SK-N-SH treated with all-trans-retinoic acid at 6 μM for 48 hours (cell line): ENCODE measurements at regions not wholly inside any gene's neighbourhood (a gene's known extent, or its start where the extent isn't known, plus 50 kb on each side); places are given as distances from the start of the nearest gene placed in this dataset.
A peak's percentile ranks its signal among the peaks of the same experiment; 100 is the strongest.

ENCODE experiments used
- ATAC-seq: fragments of 200-7000 bp; cut with Tn5 transposase; 3 replicates; pipeline ENCODE4 v1.9.1; 2020; ENCODE audit warnings: mild to moderate bottlenecking, moderate library complexity
- ARNTL ChIP-seq: fragments of 450-650 bp; formaldehyde crosslinking; IDR thresholded peaks from 2 replicates; pipeline ENCODE4 v1.5.0; 2020; ENCODE audit warnings: low read depth, mild to moderate bottlenecking, moderate library complexity, borderline replicate concordance
- BACH2 ChIP-seq: fragments of 250-450 bp; sonication (Bioruptor Pico); IDR thresholded peaks from 2 replicates; pipeline ENCODE4 v1.9.0; 2021; ENCODE audit warnings: mild to moderate bottlenecking, borderline replicate concordance
- CSDC2 ChIP-seq: fragments of 250-450 bp; sonication (Bioruptor Pico); IDR thresholded peaks from 2 replicates; pipeline ENCODE4 v1.5.0; 2020; ENCODE audit warnings: mild to moderate bottlenecking, moderate library complexity
- CSRNP3 ChIP-seq: fragments of 250-450 bp; sonication (Bioruptor Pico); IDR thresholded peaks from 2 replicates; pipeline ENCODE4 v1.5.1; 2021; ENCODE audit warnings: mild to moderate bottlenecking, moderate library complexity
- ESRRG ChIP-seq: fragments of 250-450 bp; sonication (Bioruptor Pico); IDR thresholded peaks from 2 replicates; pipeline ENCODE4 v1.6.1; 2021; ENCODE audit warnings: mild to moderate bottlenecking
- GLIS3 ChIP-seq: fragments of 250-450 bp; sonication (Bioruptor Pico); IDR thresholded peaks from 2 replicates; pipeline ENCODE4 v1.5.0; 2020; ENCODE audit warnings: mild to moderate bottlenecking, moderate library complexity
- ISL1 ChIP-seq: fragments of 250-450 bp; sonication (Bioruptor Pico); IDR thresholded peaks from 2 replicates; pipeline ENCODE4 v2.1.2; 2022; ENCODE audit warnings: mild to moderate bottlenecking, moderate library complexity
- OSR1 ChIP-seq: fragments of 250-450 bp; sonication (Bioruptor Pico); IDR thresholded peaks from 2 replicates; pipeline ENCODE4 v1.8.0; 2022; ENCODE audit warnings: moderate library complexity, mild to moderate bottlenecking, inconsistent platforms
- POU6F1 ChIP-seq: fragments of 250-450 bp; sonication (Bioruptor Pico); IDR thresholded peaks from 2 replicates; pipeline ENCODE4 v1.8.0; 2021; ENCODE audit warnings: low read depth, mild to moderate bottlenecking, moderate library complexity, borderline replicate concordance
- PPARA ChIP-seq: fragments of 250-450 bp; sonication (Bioruptor Pico); IDR thresholded peaks from 2 replicates; pipeline ENCODE4 v1.5.0; 2020; ENCODE audit warnings: mild to moderate bottlenecking, borderline replicate concordance
- RARB ChIP-seq: fragments of 250-450 bp; sonication (Bioruptor Pico); IDR thresholded peaks from 2 replicates; pipeline ENCODE4 v1.8.0; 2021; ENCODE audit warnings: mild to moderate bottlenecking, moderate library complexity
- SNAI2 ChIP-seq: fragments of 250-450 bp; sonication (Bioruptor Pico); IDR thresholded peaks from 2 replicates; pipeline ENCODE4 v1.5.0; 2020; ENCODE audit warnings: mild to moderate bottlenecking, moderate library complexity
- TCF4 ChIP-seq: fragments of 250-450 bp; sonication (Bioruptor Pico); IDR thresholded peaks from 2 replicates; pipeline ENCODE4 v1.8.0; 2021; ENCODE audit warnings: mild to moderate bottlenecking, moderate library complexity, borderline replicate concordance
- TSHZ2 ChIP-seq: fragments of 250-450 bp; sonication (Bioruptor Pico); IDR thresholded peaks from 2 replicates; pipeline ENCODE4 v1.5.0; 2020; ENCODE audit warnings: mild to moderate bottlenecking, moderate library complexity
- ZC3H10 ChIP-seq: fragments of 250-450 bp; sonication (Bioruptor Pico); IDR thresholded peaks from 2 replicates; pipeline ENCODE4 v1.5.1; 2021; ENCODE audit warnings: mild to moderate bottlenecking, moderate library complexity
- ZFP3 ChIP-seq: fragments of 250-450 bp; sonication (Bioruptor Pico); IDR thresholded peaks from 2 replicates; pipeline ENCODE4 v1.5.0; 2020; ENCODE audit warnings: mild to moderate bottlenecking, moderate library complexity
- ZFP30 ChIP-seq: fragments of 450-650 bp; formaldehyde crosslinking; IDR thresholded peaks from 2 replicates; pipeline ENCODE4 v1.5.0; 2022; ENCODE audit warnings: mild to moderate bottlenecking, moderate library complexity
- ZNF565 ChIP-seq: fragments of 450-650 bp; formaldehyde crosslinking; conservative IDR thresholded peaks from 2 replicates; pipeline ENCODE4 v1.5.0; 2020; ENCODE audit warnings: low read depth, mild to moderate bottlenecking, moderate library complexity
- ZNF70 ChIP-seq: fragments of 450-650 bp; formaldehyde crosslinking; IDR thresholded peaks from 2 replicates; pipeline ENCODE4 v1.5.0; 2020; ENCODE audit warnings: mild to moderate bottlenecking, moderate library complexity
- ZNF8 ChIP-seq: fragments of 450-650 bp; formaldehyde crosslinking; IDR thresholded peaks from 2 replicates; pipeline ENCODE4 v1.5.0; 2020; ENCODE audit warnings: mild to moderate bottlenecking, moderate library complexity
- TF ChIP-seq, protein P1 (sequence below): fragments of 250-450 bp; sonication (Bioruptor Pico); IDR thresholded peaks from 2 replicates; pipeline ENCODE4 v1.5.1; 2020; ENCODE audit warnings: low read depth, mild to moderate bottlenecking, moderate library complexity
- TF ChIP-seq, protein P2 (sequence below): fragments of 250-450 bp; sonication (Bioruptor Pico); IDR thresholded peaks from 2 replicates; pipeline ENCODE4 v1.8.0; 2020; ENCODE audit warnings: mild to moderate bottlenecking, moderate library complexity, borderline replicate concordance

DNA sequence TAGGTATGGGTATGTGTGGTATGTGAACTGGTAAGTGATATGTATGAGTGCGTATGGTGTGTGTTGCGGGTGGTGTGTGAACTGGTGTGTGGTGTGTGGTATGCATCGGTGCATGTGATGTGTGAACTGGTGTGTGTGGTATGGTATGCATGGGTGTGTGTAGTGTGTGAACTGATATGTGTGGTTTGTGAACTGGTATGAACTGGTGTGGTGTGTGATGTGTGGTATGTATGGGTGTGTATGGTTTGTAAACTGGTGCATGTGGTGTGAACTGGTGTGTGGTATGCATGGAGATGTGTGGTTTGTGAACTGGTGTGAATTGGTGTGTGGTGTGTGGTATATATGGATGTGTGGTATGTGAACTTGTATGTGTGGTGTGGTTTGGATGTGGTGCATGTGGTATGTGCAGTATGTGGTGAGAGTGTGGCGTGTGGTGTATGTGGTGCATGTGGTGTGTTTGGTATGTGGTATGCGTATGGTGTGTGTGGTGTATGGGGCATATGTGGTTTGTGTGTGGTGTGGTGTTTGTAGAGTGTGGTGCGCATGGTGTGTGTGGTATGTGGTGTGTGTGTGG lies 208.9 kb upstream of the TNP1 start:
- TF ChIP-seq ZNF70 (CRISPR knock-in tag): no peak
- no peak for TF ChIP-seq ISL1 (CRISPR knock-in tag)
- TF ChIP-seq TCF4: no peak
- TF ChIP-seq ZFP3 (CRISPR knock-in tag): no peak
- TF ChIP-seq ESRRG (CRISPR knock-in tag): no peak
- no peak for TF ChIP-seq RARB (CRISPR knock-in tag)
- TF ChIP-seq CSRNP3 (CRISPR knock-in tag): no peak
- no peak for TF ChIP-seq ZFP30 (CRISPR knock-in tag)
- TF ChIP-seq, protein P1, sequence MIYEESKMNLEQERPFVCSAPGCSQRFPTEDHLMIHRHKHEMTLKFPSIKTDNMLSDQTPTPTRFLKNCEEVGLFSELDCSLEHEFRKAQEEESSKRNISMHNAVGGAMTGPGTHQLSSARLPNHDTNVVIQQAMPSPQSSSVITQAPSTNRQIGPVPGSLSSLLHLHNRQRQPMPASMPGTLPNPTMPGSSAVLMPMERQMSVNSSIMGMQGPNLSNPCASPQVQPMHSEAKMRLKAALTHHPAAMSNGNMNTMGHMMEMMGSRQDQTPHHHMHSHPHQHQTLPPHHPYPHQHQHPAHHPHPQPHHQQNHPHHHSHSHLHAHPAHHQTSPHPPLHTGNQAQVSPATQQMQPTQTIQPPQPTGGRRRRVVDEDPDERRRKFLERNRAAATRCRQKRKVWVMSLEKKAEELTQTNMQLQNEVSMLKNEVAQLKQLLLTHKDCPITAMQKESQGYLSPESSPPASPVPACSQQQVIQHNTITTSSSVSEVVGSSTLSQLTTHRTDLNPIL (CRISPR knock-in tag): no peak
- TF ChIP-seq POU6F1: no peak
- TF ChIP-seq GLIS3 (CRISPR knock-in tag): no peak
- TF ChIP-seq BACH2 (CRISPR knock-in tag): no peak
- no peak for TF ChIP-seq CSDC2 (CRISPR knock-in tag)
- no peak for TF ChIP-seq OSR1
- no peak for TF ChIP-seq ZNF565
- TF ChIP-seq PPARA (CRISPR knock-in tag): no peak
- ATAC-seq: no peak

DNA sequence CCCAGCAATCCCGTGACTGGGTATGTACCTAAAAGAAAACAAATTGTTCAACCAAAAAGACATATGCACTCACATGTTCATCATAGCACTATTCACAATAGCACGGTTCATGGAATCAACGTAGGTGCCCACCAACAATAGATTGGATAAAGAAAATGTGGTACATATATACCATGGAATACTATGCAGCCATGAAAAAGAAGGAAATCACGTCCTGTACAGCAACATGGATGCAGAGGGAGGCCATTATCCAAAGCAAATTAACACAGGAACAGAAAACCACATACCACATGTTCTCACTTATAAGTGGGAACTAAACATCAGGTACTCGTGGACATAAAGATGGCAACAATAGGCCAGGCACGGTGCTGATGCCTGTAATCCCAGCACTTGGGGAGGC lies 207.9 kb upstream of the TNP1 start:
- TF ChIP-seq TCF4 (no peak), ZNF8 (CRISPR knock-in tag) (peak; percentile 83), CSRNP3 (CRISPR knock-in tag) (no peak), ZFP3 (CRISPR knock-in tag) (no peak), TSHZ2 (CRISPR knock-in tag) (no peak), ZC3H10 (CRISPR knock-in tag) (no peak), GLIS3 (CRISPR knock-in tag) (no peak)
- TF ChIP-seq, all 23 proteins: peak for 1
- ATAC-seq: no peak

- no peak for ATAC-seq
- TF ChIP-seq ESRRG (CRISPR knock-in tag) (no peak), ARNTL (CRISPR knock-in tag) (no peak), ZNF70 (CRISPR knock-in tag) (no peak), OSR1 (no peak), ZNF8 (CRISPR knock-in tag) (no peak), ZFP3 (CRISPR knock-in tag) (no peak), ZC3H10 (CRISPR knock-in tag) (no peak), SNAI2 (no peak), ZNF565 (no peak), CSDC2 (CRISPR knock-in tag) (no peak), PPARA (CRISPR knock-in tag) (no peak), ISL1 (CRISPR knock-in tag) (no peak), BACH2 (CRISPR knock-in tag) (no peak), RARB (CRISPR knock-in tag) (no peak)
- TF ChIP-seq, protein P1 (CRISPR knock-in tag): no peak
- TF ChIP-seq, protein P2, sequence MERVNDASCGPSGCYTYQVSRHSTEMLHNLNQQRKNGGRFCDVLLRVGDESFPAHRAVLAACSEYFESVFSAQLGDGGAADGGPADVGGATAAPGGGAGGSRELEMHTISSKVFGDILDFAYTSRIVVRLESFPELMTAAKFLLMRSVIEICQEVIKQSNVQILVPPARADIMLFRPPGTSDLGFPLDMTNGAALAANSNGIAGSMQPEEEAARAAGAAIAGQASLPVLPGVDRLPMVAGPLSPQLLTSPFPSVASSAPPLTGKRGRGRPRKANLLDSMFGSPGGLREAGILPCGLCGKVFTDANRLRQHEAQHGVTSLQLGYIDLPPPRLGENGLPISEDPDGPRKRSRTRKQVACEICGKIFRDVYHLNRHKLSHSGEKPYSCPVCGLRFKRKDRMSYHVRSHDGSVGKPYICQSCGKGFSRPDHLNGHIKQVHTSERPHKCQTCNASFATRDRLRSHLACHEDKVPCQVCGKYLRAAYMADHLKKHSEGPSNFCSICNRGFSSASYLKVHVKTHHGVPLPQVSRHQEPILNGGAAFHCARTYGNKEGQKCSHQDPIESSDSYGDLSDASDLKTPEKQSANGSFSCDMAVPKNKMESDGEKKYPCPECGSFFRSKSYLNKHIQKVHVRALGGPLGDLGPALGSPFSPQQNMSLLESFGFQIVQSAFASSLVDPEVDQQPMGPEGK: no peak
Observed at GRCh38 chr2:217066510-217067270, 206.8 kb upstream of the TNP1 start.
